NCI-H2107 treated with DMSO at 0.1 percent for 48 hours (cell line): ENCODE measurements at regions not wholly inside any gene's neighbourhood (a gene's known extent, or its start where the extent isn't known, plus 50 kb on each side); places are given as distances from the start of the nearest gene placed in this dataset.
"Not testable (repeated sequence)": the region's sequence is repeated elsewhere in the genome, so short reads cannot be mapped to it uniquely, and the experiment has no call there.

ENCODE experiments used
- DNase-seq: peaks from one replicate; lab custom pipeline; 2025; ENCODE audit not compliant: unreplicated experiment; lab: John Stamatoyannopoulos, UW

- DNase-seq, result no peak
Measured at GRCh38 chrX:7640392-7640791, 202.6 kb upstream of the VCX start.

GRCh38 chrX:7638078-7638710, 204.8 kb upstream of the VCX start:
- no peak for DNase-seq

- no peak for DNase-seq
Measured at GRCh38 chrX:7637066-7637465, 205.9 kb upstream of the VCX start.

GRCh38 chrX:7635604-7636003, 207.4 kb upstream of the VCX start:
- no peak for DNase-seq

- no peak for DNase-seq
Measured at GRCh38 chrX:7620560-7620959, 222.4 kb upstream of the VCX start.

- no peak for DNase-seq
Measured at GRCh38 chrX:7617994-7618393, 225.0 kb upstream of the VCX start.

GRCh38 chrX:7614616-7615015, 228.4 kb upstream of the VCX start:
- peak; percentile 89 for DNase-seq

- not testable (repeated sequence) for DNase-seq
Measured at GRCh38 chrX:7608625-7609024, 234.3 kb upstream of the VCX start.

GRCh38 chrX:7606039-7606652, 236.8 kb upstream of the VCX start:
- DNase-seq, result peak; percentile 23

GRCh38 chrX:7603387-7603786, 239.6 kb upstream of the VCX start:
- no peak for DNase-seq

GRCh38 chrX:7596822-7597221, 246.1 kb upstream of the VCX start:
- DNase-seq, result no peak

- not testable (repeated sequence) for DNase-seq
Measured at GRCh38 chrX:7593370-7593769, 249.6 kb upstream of the VCX start.

- DNase-seq, result peak; percentile 4
Measured at GRCh38 chrX:7586126-7586525, 256.8 kb upstream of the VCX start.

GRCh38 chrX:7582191-7582590, 260.8 kb upstream of the VCX start:
- DNase-seq, result peak; percentile 17

- no peak for DNase-seq
Measured at GRCh38 chrX:7580127-7580526, 262.8 kb upstream of the VCX start.

GRCh38 chrX:7574325-7574724, 268.6 kb upstream of the VCX start:
- DNase-seq, result no peak

- no peak for DNase-seq
Measured at GRCh38 chrX:7570432-7571029, 272.4 kb upstream of the VCX start.

- DNase-seq, result no peak
Measured at GRCh38 chrX:7568597-7568996, 274.4 kb upstream of the VCX start.

- no peak for DNase-seq
Measured at GRCh38 chrX:7568130-7568529, 274.8 kb upstream of the VCX start.

- DNase-seq, result no peak
Measured at GRCh38 chrX:7552760-7553159, 290.2 kb upstream of the VCX start.

- DNase-seq, result no peak
Measured at GRCh38 chrX:7546551-7547080, 296.4 kb upstream of the VCX start.

- no peak for DNase-seq
Measured at GRCh38 chrX:7545564-7545963, 297.4 kb upstream of the VCX start.
